ENCODE measurements at regions not wholly inside any gene's neighbourhood (a gene's known extent, or its start where the extent isn't known, plus 50 kb on each side); places are given as distances from the start of the nearest gene placed in this dataset.

GRCh38 chr5:1720396-1721110 lies 79.1 kb downstream of the MRPL36 start:
- no peak for TF ChIP-seq CTCF (IDR thresholded peaks at IDR 0.05; ENCODE audit: insufficient read depth, low read length, poor library complexity, severe bottlenecking)
- TF ChIP-seq EZH2phosphoT487 (conservative IDR thresholded peaks at IDR 0.05; ENCODE audit: low read length) = no peak
